ENCODE measurements at regions not wholly inside any gene's neighbourhood (a gene's known extent, or its start where the extent isn't known, plus 50 kb on each side); places are given as distances from the start of the nearest gene placed in this dataset.

DNA sequence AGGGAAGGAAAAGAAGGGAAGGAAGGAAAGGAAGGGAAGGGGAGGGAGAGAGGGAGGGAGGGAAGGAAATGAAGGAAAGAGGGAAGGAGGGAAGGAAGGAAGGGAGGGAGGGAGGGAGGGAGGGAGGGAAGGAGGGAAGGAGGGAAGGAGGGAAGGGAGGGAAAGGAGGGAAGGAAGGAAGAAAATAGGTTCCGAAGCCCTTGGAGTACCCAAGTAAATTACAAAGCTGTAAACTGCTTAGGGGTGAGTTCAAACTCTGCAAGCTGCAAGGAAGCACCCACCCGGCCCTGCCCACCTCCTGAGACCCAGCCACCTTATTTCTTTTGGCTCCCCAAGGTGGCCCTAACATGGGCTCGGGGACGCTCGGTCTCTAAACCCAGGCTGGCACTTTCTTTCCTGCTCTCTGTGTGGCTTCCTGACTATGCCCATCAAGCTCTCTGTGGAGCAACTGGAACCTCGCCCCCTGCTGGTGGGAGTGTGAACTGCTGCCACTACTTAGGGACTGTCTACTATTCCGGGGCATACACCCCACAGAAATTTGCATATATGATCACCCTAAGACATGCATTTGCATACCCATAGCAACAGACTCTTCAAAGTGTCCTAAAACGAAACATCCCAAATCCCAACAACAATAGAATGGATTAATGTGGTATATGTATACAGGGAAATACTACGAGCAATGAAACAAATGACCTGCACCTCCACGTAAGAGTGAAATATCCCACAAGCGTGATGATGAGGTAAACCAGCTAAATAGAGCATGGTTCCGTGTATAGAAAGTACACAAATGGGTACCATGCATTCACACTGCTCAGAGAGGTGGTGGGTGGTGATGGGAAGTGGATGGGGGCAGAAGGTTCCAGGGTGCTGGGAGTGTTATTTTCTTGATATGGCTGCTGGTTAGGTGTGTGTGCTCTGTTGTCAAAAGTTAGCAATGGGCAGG lies 151.7 kb upstream of the TBL1X start:
- DNase-seq (ENCODE audit: low read depth in 4 of 4, low spot score in 1 of 4): peak; percentile 41 to 78 (median 55)

DNA sequence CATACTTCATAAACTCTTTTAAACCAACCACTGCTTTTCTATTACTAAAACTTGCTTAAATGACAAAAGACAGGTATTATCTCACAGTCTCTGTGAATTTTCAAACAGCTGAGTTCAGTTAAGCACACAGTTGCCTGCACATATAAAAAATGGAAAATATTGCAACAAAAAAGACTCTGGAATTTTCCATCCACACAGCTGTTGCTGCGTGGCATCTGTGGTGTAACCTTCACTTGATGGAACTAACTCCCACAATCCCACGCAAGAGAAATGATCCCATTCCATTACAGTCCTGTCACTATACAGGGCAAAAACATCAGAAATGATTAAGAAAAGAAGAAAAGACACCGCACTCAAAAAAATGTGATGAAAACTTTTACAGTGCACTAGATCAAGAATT lies 149.8 kb upstream of the TBL1X start:
- DNase-seq (ENCODE audit: low read depth in 4 of 4, low spot score in 1 of 4): no peak

GRCh38 chrX:9316096-9316495 lies 148.8 kb upstream of the TBL1X start:
- no peak for DNase-seq (ENCODE audit: low read depth in 4 of 4, low spot score in 1 of 4)

DNA sequence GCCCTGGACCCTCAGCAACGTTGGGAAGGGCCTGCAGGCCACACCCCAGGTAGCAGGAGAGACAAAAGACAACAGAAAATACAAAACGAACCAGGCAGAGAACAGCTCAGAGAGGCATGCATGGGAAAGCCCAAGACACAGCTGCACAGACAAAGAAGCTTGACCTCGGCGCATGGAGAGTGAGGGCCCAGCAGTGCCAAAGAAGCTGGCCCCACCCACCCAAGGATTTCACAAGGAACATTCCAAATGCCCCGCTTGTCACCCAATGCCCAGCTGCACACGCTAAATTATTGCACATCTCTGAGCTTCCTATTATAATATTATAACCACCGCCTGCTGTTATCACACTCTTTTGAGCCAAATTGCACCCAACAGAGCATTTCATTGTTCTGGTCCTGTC lies 147.7 kb upstream of the TBL1X start:
- DNase-seq (ENCODE audit: low read depth in 4 of 4, low spot score in 1 of 4): no peak

DNA sequence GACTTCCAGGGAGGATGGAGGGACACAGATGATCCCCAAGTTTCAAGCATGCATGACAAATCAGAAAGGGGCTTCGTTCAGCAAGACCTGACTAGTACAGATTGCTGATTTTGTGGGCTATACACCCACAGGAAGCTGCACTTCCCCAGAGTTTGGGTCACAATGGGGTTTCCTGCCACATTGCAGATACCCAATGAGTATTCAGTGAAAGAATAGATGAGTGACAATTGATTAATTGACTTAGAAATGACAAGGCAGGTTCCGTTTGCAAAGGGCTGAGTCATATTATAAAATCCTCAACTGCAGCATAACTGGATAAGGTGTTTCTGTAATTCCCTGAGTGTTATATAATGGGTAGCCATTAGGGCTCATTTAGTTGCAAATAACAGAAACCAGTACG lies 146.6 kb upstream of the TBL1X start:
- DNase-seq (ENCODE audit: low read depth in 4 of 4, low spot score in 1 of 4): no peak

- no peak for DNase-seq (ENCODE audit: low read depth in 4 of 4, low spot score in 1 of 4)
Measured at GRCh38 chrX:9318766-9319165, 146.1 kb upstream of the TBL1X start.

- no peak for DNase-seq (ENCODE audit: low read depth in 4 of 4, low spot score in 1 of 4)
Measured at GRCh38 chrX:9320940-9321339, 143.9 kb upstream of the TBL1X start.

- DNase-seq (ENCODE audit: low read depth in 4 of 4, low spot score in 1 of 4): no peak
Measured at GRCh38 chrX:9324676-9325075, 140.2 kb upstream of the TBL1X start.

DNA sequence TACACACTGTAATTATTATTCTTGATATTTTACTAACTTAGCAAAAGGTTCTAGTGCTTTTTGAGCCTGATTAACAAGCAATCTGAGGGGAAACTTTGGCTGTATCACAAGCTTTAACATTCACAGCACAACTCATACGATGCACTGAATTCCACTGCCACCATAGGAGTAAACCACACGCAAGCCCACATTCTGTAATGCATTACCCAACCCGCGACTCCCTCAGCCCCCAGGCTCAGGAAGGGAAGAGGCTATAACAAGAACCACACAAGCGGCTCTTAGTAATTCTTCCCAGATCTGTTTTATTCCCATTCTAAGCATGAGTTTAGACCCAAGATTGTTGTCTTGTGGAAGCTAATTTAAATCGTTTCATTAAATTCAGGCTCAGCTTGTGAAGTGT lies 138.5 kb upstream of the TBL1X start:
- no peak for DNase-seq (ENCODE audit: low read depth in 4 of 4, low spot score in 1 of 4)

DNA sequence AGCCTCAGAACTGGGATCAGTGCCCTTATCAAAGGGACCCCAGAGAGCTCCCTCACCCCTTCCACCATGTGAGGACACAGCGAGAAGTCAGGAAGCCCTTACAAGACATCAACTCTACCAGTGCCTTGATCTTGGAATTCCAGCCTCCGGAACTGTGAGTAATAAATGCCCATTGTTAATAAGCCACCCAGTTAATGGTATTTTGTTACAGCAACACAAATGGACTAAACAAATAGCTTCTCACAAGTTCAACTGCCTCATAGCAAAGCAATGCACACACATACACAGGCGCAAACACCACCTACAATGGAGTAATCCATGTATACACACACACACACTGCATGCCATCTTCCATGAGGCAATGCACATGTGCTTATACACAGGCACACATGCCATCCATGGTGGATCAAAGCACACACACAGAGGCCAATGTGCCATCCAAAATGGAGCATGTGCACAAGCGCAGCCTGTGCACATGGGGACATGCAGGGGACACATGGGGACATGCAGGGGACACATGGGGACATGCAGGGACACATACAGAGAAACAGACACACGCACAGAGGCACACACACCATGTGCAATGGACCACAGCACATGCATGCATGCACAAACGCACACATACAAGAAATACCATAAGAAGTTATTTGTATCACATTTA lies 137.6 kb upstream of the TBL1X start:
- no peak for DNase-seq (ENCODE audit: low read depth in 4 of 4, low spot score in 1 of 4)

DNA sequence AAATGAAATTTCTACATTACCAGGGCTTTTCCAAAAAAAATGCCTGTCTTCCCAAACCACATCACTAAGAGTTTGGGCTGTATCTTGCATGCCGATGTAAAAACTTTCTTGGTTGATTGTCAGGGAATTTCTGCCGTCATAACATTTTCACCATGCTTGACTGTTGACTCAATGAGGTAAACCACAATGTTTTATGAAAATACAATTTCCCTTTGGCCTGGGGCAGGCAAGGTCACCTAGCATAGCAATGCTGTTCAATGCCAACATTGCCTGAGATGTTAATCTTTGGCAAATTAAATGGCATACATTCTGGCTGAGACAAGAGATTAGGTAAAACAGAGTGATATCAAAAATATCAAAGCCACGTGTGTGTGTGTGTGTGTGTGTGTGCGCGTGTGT lies 137.1 kb upstream of the TBL1X start:
- no peak for DNase-seq (ENCODE audit: low read depth in 4 of 4, low spot score in 1 of 4)

GRCh38 chrX:9329056-9329455 lies 135.8 kb upstream of the TBL1X start:
- no peak for DNase-seq (ENCODE audit: low read depth in 4 of 4, low spot score in 1 of 4)

- DNase-seq (ENCODE audit: low read depth in 4 of 4, low spot score in 1 of 4): no peak
Measured at GRCh38 chrX:9330249-9330982, 134.4 kb upstream of the TBL1X start.

DNA sequence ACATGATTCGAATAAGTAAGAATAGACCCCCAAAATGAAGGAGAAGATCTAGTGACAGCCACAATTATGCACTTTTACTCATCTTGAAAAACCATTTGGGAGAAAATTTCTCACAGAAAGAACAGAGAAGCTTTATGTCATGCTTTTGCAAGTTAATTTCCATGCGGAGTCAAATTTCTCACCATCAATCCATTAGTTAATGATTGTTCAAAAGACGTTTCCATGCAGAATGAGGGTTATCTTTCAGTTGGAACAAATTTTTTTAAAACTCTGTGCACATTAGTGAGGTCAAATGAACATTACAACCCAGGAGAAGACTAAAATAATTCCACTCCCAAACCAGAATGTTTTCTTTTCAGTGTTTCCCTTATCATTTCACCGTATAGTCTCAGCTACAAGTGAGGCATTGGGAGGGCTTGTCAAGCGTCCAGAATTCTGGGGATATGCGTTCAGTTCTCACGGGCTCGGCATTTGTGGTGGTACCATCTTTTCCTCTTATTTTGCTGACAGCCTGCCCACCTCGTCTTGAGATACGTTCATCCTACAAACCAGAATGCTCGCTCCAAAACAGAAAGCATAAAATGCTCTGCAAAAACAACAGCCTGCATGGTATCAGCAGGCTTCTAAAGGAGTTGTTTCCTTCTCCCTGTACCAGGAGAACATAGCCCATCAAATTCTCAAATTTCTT lies 130.8 kb upstream of the TBL1X start:
- no peak for DNase-seq (ENCODE audit: low read depth in 4 of 4, low spot score in 1 of 4)

GRCh38 chrX:9335251-9335650 lies 129.6 kb upstream of the TBL1X start:
- DNase-seq (ENCODE audit: low read depth in 4 of 4, low spot score in 1 of 4): no peak

DNA sequence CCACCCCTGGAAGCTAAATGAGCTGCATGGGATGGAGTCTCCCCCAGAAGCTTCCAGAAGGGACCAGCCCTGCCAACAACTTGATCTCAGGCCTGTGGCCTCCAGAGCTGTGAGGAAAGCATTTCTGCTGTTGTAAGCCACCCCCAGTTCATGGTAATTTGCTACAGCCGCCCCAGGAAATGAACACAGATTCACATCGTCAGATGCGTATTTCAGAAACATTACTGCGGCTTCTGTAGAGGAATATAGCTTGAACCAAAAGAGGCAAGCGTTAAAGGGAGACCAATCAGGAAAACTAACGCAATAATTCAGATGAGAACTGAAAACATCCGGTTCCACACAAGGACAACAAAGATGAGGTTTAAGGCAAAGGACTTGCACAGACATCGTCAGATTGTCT lies 128.4 kb upstream of the TBL1X start:
- no peak for DNase-seq (ENCODE audit: low read depth in 4 of 4, low spot score in 1 of 4)

GRCh38 chrX:9337046-9337445 lies 127.8 kb upstream of the TBL1X start:
- DNase-seq (ENCODE audit: low read depth in 4 of 4, low spot score in 1 of 4): no peak

DNA sequence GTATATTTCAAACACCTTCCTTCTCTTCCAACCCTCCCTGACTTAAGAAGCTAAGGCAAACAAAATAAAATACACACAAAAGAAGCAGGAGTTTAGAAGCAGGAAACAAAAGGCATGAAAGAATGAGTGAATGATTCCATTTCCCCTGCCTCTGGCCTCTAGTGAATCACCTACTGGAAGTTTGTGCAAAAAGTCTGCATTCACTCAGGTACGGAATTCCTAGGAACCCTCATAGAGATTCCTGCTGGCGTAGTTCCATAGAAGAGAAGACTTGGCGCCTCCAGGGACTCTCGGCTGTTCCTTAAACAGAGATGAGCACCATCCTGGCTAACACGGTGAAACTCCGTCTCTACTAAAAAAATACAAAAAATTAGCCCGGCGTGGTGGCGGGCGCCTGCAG lies 125.9 kb upstream of the TBL1X start:
- no peak for DNase-seq (ENCODE audit: low read depth in 4 of 4, low spot score in 1 of 4)

- DNase-seq (ENCODE audit: low read depth in 4 of 4, low spot score in 1 of 4): no peak
Measured at GRCh38 chrX:9339603-9340491, 125.0 kb upstream of the TBL1X start.

GRCh38 chrX:9340598-9341290 lies 124.1 kb upstream of the TBL1X start:
- DNase-seq (ENCODE audit: low read depth in 4 of 4, low spot score in 1 of 4): peak in 1 of 4 experiments; percentile 6
